Large intestine (tissue), 3 donors: ENCODE measurements at regions not wholly inside any gene's neighbourhood (a gene's known extent, or its start where the extent isn't known, plus 50 kb on each side); places are given as distances from the start of the nearest gene placed in this dataset.

Experiments used
- DNase-seq, 2 donors: peaks; one replicate each; pipeline versions ENCODE4 v3.0.0 to v3.0.0-alpha.2; 2013
- H3K27ac ChIP-seq: one replicate; pipeline ENCODE4 v1.5.1; 2013; ENCODE audit warnings: low read length
- H3K27me3 ChIP-seq: 2 replicates; pipeline ENCODE4 v1.6.1; 2013; ENCODE audit warnings: low read length; ENCODE audit not compliant: control insufficient read depth, insufficient read depth
- H3K36me3 ChIP-seq: 2 replicates; pipeline ENCODE4 v1.6.1; 2013; ENCODE audit warnings: low read length; ENCODE audit not compliant: control insufficient read depth, insufficient read depth
- H3K4me1 ChIP-seq: one replicate; pipeline ENCODE4 v1.6.1; 2013; ENCODE audit warnings: low read length; ENCODE audit not compliant: control insufficient read depth, insufficient read depth
- H3K4me3 ChIP-seq: one replicate; pipeline ENCODE4 v1.5.1; 2013; ENCODE audit warnings: low read length
- H3K9me3 ChIP-seq: one replicate; pipeline ENCODE4 v1.6.1; 2013; ENCODE audit warnings: mild to moderate bottlenecking, low read depth, low read length, moderate library complexity; ENCODE audit not compliant: control insufficient read depth
- WGBS: methylation state at CpG from one replicate; pipeline ENCODE4 v1.1.5; 2013; ENCODE audit warnings: low lambda C conversion rate; ENCODE audit not compliant: insufficient coverage; 5-methylcytosine and 5-hydroxymethylcytosine counted together

DNA sequence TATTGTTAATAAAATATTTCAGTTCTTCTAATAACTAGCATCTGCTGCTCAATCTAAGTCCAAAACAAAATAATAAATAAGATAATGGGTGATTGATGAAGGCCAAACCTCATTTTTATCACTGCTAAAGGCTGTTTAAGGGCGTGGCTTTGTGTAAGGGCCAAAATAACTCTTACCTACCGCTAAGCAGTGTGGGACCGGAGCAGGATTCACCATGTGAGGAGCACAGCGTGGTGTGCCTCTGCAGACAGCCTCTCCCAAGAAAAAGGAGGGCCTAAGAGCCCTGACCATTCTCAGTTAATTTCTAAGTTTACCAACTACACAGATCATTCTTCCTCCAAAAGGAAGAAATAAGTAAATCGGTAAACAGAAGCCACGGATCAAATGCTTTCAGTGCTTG lies 353.7 kb downstream of the ARL6IP6 start:
- DNase-seq = no peak
- no peaks in the 10 kb centered on the region for H3K36me3 ChIP-seq
- no peaks in the 10 kb centered on the region for H3K27me3 ChIP-seq
- H3K4me3 ChIP-seq = no peak overlapping the region
- 84% methylated on average over 2 of the region's 6 CpGs for WGBS
- H3K4me1 ChIP-seq = no peaks in the 10 kb centered on the region
- H3K27ac ChIP-seq = no peak overlapping the region
- no peaks in the 10 kb centered on the region for H3K9me3 ChIP-seq

DNA sequence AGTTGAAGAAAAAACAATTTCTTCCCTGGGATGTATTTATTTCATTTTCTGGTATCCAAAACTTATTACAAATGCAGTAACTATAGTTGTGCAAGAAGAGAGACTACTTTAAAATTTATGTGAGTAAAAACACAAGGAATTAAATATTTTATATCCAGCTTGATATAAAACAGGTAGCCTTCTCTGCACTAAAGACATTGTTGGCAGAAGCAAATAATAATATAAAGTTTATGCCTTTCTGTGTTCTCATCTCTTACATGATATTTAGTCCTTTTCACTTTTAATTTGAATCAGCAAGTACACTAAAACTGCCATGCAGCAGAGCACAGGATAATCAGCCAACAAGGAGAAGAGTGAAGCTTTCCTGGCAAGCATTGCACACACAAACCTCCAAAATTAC lies 352.7 kb downstream of the ARL6IP6 start:
- no peaks in the 10 kb centered on the region for H3K4me1 ChIP-seq
- no peaks in the 10 kb centered on the region for H3K36me3 ChIP-seq
- no peak overlapping the region for H3K27ac ChIP-seq
- DNase-seq = no peak
- no peaks in the 10 kb centered on the region for H3K9me3 ChIP-seq
- H3K27me3 ChIP-seq = no peaks in the 10 kb centered on the region
- no peak overlapping the region for H3K4me3 ChIP-seq

DNA sequence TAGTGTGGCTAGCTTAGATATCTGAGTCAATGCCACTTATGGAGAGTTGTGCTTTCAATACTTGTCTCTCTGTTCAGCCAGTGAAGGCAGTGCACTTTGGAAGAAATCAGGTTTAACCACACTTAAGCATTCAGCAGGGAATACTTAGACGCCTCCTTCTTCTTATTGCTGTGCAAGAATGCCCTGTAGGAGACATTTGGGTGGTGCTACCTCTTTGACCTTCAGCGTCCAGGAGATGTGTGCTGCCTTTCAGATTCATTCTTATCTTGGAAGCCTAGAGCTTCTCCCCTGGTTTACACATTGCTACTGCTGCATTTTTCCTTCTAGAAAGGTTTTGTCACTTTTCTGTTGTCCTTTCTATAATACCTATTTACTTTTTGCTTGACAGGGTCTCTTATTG lies 350.5 kb downstream of the ARL6IP6 start:
- WGBS = no CpG with 5 or more reads among the region's 2 CpGs

DNA sequence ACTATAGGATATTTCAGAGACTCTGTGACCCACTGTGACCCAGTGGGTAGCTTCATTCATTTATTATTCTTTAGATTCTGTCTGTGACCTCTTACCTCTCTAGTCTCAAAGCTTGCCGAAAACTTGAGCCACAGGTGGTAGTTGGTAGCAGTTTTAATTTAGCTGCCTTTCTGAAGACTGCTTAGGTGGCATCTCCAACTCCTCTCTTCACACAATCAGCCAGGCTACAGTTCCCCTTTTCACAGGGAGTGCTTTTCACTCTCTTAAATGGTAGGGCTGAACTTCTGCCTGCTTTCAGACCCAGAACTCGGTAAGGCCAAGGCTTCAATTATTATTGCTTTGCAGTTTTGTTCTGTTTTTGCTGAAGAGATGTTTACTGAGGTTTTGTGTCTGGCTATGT lies 349.6 kb downstream of the ARL6IP6 start:
- H3K4me3 ChIP-seq = no peak overlapping the region
- no peaks in the 10 kb centered on the region for H3K9me3 ChIP-seq
- no CpG with 5 or more reads among the region's 2 CpGs for WGBS
- no peak for DNase-seq
- H3K36me3 ChIP-seq = no peaks in the 10 kb centered on the region
- no peak overlapping the region for H3K27ac ChIP-seq
- no peaks in the 10 kb centered on the region for H3K4me1 ChIP-seq
- H3K27me3 ChIP-seq = no peaks in the 10 kb centered on the region

More for the DNA sequence above, 350.5 kb downstream of the ARL6IP6 start:
- Histone ChIP-seq H3K36me3 (no peaks in the 10 kb centered on the region), H3K4me1 (no peaks in the 10 kb centered on the region), H3K4me3 (no peak overlapping the region), H3K27ac (no peak overlapping the region), H3K9me3 (no peaks in the 10 kb centered on the region), H3K27me3 (no peaks in the 10 kb centered on the region)
- DNase-seq = no peak

DNA sequence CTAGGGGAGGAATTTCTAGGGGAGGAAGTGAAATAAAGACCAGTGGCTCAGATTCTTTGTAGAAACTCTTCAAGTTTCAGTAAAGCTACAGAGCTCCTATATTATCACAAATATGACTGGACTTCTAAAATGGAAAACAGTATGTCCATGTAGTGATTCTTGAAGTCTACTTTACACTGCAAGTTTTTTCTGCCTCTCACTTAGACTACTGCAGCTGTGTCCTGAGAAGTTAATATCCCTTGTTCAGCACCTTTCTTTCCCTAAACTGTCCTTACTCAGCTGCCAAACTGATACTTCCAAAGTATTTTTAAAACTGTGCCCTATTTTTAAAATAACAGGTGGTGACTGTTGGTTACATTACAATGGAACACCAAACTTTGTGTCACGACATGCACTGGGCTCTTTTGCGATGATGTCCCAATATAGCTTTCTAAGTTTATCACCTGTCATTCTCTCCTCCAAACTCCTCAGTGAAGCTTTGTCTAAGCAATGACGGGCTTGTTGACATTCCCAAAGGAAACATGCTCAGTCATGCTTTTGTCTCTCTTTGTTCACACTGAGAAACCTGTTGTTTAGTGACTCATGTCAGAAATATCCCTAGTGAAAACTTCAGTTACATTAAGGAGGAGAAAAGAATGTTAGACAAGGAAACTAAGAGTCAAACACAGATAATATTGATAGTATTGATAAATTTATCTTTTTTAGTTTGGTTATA lies 341.1 kb downstream of the ARL6IP6 start:
- Histone ChIP-seq H3K27me3 (no peaks in the 10 kb centered on the region), H3K4me3 (no peak overlapping the region), H3K9me3 (no peaks in the 10 kb centered on the region), H3K27ac (no peak overlapping the region), H3K36me3 (no peaks in the 10 kb centered on the region), H3K4me1 (no peaks in the 10 kb centered on the region)
- no peak for DNase-seq
- WGBS = no CpG with 5 or more reads among the region's 3 CpGs

DNA sequence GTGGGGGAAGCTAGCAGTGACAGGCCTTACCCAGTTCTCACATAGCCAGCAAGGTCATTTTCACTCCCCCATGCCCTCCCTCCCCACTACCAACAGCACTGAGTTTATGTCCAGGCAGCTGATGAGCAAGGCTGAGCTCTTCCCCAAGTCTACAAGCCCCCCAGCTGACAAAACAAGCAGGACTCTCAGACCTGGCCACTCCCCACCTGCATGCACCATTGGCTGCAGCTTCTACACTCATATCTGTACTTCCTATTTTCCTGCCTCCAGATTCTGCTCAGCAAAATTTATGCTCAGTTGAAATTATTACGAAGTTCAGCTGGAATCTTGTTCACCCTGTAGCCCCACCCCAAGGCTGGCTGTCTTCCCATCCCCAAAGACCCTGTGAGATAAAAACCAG lies 339.3 kb downstream of the ARL6IP6 start:
- 100% methylated on average over 1 of the region's 1 CpG for WGBS
- no peaks in the 10 kb centered on the region for H3K9me3 ChIP-seq

DNA sequence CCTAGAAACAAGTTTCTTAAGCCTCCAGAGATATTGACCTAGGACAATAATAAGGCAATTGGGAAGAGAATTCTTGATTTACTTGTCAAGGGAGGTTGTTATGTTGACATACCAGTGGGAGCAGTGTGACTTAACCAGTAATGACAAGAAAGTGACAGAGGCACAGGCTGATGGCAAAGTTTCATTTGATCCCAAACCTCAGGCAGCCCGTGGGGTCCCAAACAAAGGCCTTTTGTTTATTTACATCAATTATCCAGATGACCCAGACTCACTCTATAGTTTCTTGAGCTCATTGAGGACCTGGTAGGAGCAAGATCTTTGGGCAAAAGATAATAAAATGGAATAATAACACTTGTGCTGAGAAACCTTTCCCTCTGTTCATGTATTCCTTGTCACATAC lies 336.8 kb downstream of the ARL6IP6 start:
- DNase-seq = no peak
- no peaks in the 10 kb centered on the region for H3K27me3 ChIP-seq
- no peak overlapping the region for H3K27ac ChIP-seq
- 20% methylated on average over 1 of the region's 1 CpG for WGBS
- no peaks in the 10 kb centered on the region for H3K4me1 ChIP-seq
- no peak overlapping the region for H3K4me3 ChIP-seq
- no peaks in the 10 kb centered on the region for H3K36me3 ChIP-seq
- no peaks in the 10 kb centered on the region for H3K9me3 ChIP-seq

More for the DNA sequence above, 339.3 kb downstream of the ARL6IP6 start:
- no peaks in the 10 kb centered on the region for H3K27me3 ChIP-seq
- no peak overlapping the region for H3K4me3 ChIP-seq
- H3K27ac ChIP-seq = no peak overlapping the region
- no peaks in the 10 kb centered on the region for H3K4me1 ChIP-seq
- no peak for DNase-seq
- no peaks in the 10 kb centered on the region for H3K36me3 ChIP-seq

DNA sequence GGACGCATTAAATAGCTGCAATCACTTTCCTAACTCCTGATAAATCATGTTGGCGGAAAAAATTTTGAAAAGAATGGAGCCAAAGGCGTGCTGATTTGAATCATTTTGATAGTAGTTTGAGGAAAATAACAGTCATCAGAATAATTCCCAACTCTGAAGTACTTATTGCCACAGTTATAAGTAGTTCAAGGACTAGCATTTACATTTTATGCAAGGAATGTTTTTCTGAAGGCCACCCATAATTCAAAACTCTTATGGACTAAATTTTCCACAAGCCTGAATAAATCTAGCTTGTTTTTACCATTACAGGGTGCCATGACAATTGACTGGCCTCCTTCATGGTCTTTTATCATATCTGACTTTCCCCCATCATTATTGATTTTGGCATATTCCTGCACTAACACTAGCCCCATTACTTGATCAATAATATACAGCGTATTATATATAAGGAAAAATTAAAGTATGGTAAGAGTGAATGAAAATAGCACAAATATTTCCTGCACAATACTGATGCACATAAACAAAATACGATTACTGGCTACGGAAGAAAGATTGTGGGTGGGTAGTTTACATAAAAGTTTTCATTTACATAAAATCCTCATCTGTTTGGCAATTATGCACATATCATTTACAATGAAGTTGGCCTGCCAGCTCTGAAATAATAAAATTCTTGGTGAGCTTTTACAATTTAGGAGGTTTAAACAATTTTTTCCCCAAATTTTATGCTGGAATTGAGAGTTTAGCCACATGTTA lies 334.6 kb downstream of the ARL6IP6 start:
- Histone ChIP-seq H3K36me3 (no peaks in the 10 kb centered on the region), H3K4me1 (no peaks in the 10 kb centered on the region)
- 83% methylated on average over 1 of the region's 6 CpGs for WGBS

DNA sequence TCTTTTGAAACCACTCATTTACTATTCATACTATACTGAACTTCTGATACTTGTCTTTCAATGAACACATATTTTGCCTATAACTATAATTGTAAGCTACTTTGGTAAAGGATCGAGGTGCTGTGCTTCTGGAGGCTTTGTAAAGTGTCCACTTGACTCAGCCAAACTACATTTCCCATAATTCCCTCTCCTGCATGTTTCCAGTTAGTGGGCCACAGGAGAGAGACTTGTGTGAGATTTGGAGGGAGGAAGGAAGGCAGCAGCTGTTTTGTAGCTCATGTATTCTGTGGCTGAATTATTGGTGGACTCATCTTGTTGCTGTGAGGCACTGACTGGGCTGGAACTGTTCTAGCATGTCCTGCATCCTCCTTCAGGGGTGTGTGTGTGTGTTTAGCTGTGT lies 328.8 kb downstream of the ARL6IP6 start:
- H3K36me3 ChIP-seq = no peaks in the 10 kb centered on the region
- no peak overlapping the region for H3K4me3 ChIP-seq
- DNase-seq = no peak
- no peaks in the 10 kb centered on the region for H3K9me3 ChIP-seq
- no peak overlapping the region for H3K27ac ChIP-seq
- no CpG with 5 or more reads among the region's 1 CpG for WGBS
- H3K4me1 ChIP-seq = no peaks in the 10 kb centered on the region
- H3K27me3 ChIP-seq = no peaks in the 10 kb centered on the region

More for the DNA sequence above, 334.6 kb downstream of the ARL6IP6 start:
- Histone ChIP-seq H3K27me3 (no peaks in the 10 kb centered on the region), H3K9me3 (no peaks in the 10 kb centered on the region), H3K4me3 (no peak overlapping the region), H3K27ac (no peak overlapping the region)
- no peak for DNase-seq

DNA sequence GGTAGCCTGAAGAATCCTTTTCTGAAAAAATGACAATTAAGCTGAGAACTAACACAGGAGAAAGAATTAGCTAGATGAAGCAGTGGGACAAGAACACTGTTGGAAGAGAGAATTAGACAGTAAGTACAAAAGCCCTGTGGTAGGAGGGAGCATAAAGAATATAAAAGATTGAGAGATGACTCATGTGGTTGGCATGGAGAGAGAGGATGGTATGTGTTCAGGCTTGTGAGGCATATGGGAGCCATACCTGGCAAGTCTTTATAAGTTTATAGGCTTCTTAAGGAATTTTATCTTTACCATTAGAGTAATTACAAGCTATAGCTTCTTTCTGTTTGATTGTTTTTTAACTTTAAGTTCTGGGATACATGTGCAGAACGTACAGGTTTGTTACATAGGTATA lies 325.0 kb downstream of the ARL6IP6 start:
- no CpG with 5 or more reads among the region's 1 CpG for WGBS
- Histone ChIP-seq H3K4me1 (no peaks in the 10 kb centered on the region), H3K4me3 (no peak overlapping the region), H3K27me3 (no peaks in the 10 kb centered on the region), H3K36me3 (no peaks in the 10 kb centered on the region), H3K9me3 (no peaks in the 10 kb centered on the region), H3K27ac (no peak overlapping the region)
- DNase-seq = no peak

DNA sequence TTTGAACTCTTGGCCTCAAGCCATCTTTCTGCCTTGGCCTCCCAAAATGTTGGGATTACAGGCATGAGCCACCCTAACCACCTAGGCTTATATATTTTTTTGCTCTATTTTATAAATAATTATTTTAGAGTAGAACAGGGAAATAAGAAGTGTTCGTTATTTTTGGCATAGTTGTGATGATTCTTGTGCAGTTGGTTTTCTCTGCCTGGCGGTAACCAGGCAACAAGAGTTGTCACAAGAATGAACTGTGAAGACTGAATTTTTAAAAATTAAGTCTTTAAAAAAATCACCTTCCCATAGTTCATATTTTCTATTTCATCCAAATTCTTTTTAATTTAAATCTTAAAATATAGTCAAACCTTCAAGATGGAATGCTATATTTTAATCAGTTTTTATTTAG lies 310.2 kb downstream of the ARL6IP6 start:
- Histone ChIP-seq H3K4me1 (no peaks in the 10 kb centered on the region), H3K9me3 (no peaks in the 10 kb centered on the region), H3K36me3 (no peaks in the 10 kb centered on the region), H3K27ac (no peak overlapping the region), H3K27me3 (no peaks in the 10 kb centered on the region), H3K4me3 (no peak overlapping the region)
- 100% methylated on average over 1 of the region's 2 CpGs for WGBS
- DNase-seq = no peak
